HG03135 (cell line): ENCODE measurements at regions not wholly inside any gene's neighbourhood (a gene's known extent, or its start where the extent isn't known, plus 50 kb on each side); places are given as distances from the start of the nearest gene placed in this dataset.
"Not testable (repeated sequence)": the region's sequence is repeated elsewhere in the genome, so short reads cannot be mapped to it uniquely, and the experiment has no call there.

Experiments used
- ATAC-seq: cut with Tn5 transposase; IDR thresholded peaks from one replicate; pipeline ENCODE4 v1.9.1; 2021; ENCODE audit warnings: mild to moderate bottlenecking, moderate library complexity; ENCODE audit not compliant: unreplicated experiment

GRCh38 chr1:87973896-87974295 is 645.2 kb downstream of the LMO4 start:
- ATAC-seq, result no peak

DNA sequence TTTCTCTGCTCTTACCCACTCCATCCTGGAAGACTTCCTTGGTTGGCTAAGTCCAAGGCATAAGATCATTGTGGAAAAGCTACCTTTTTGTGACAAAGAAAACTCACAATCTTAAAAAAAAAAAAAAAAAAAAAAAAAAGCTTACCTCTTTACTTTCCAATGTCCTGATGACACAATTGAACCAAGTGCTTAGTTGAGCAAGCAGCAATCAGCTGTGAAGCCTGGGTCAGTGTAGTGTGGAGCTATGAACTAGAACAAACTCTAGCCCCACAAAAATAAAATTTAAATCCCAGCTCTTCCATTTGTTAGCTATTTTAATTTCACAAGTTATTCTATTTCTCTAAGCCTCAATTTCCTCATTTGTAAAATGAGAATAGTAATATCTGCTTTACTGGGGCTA is 647.6 kb downstream of the LMO4 start:
- no peak for ATAC-seq

GRCh38 chr1:87977145-87977544 is 648.5 kb downstream of the LMO4 start:
- no peak for ATAC-seq

DNA sequence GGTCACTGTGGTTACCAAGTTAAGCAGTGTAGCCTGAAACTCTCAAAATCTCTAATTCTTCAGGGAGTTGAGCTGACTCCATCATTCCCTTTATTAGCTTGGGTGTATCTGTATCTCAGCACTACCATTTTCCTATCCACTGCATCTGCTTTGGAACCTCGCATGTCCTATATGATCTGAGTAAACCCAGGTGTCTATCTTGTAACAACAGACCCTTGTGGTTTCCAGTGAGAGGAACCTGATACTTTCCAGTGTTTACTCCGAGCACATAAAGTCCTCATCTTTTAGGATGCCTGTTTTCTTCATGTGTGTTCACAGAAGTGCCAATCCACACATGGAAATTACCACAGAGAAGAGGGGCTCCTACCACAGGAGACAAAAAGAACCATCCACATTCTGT is 650.4 kb downstream of the LMO4 start:
- ATAC-seq, result no peak

- ATAC-seq, result no peak
Measured at GRCh38 chr1:87980494-87980893, 651.8 kb downstream of the LMO4 start.

DNA sequence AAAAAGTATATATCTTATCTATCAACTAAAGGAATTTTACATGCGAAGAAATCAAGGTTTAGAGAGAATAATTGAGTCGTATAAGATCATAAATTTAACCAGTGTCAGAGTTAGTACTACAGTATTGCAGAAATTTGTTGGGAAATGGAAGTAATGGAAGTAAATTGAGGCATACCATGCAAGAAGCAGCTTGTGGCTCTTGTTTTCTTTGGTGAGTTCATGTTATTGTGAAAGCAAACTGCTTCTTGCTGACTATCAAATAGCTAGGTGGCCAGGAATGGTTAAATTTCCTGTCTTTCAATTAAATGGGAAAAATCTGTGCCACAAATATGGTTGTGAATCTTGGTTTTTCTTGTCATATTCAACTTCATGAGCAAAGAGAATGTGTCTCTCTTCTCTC is 652.7 kb downstream of the LMO4 start:
- no peak for ATAC-seq

- no peak for ATAC-seq
Measured at GRCh38 chr1:87981810-87982209, 653.1 kb downstream of the LMO4 start.

DNA sequence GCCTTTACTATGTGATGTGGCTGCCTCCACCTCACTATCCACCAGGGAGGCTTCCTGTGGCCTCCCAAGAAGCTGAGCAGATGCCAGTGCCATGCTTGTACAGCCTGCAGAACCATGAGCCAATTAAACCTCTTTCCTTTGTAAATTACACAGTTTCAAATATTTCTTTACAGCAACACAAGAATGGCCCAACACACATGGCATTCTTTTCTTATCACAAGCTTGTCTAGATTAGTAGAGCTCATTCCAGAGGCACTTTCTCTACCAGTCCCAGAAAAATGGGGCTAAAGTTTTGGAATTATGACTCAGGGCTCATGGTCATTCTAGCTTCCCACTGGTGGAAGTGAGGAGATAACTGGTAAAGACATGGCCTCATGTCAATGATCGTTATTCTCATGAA is 655.2 kb downstream of the LMO4 start:
- ATAC-seq, result no peak

DNA sequence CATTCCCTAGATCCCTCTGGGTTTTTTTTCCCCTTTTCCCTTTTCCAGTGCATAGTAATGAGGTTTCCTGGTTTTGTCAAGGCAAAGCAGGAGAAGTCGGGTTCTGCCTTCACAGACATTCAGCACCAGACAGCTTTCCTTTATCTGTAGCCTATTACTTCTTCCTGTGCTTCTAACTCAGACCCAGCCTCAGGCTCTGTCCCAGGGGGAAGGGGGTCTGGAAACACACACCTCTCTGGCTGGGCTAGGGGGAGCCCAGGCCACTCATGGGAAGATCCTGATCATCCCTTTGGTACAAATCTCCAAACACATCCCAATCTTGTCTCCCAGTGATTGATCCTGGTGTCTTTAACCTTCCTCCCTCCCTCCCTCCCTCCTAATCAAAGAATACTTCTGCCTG is 656.4 kb downstream of the LMO4 start:
- no peak for ATAC-seq

GRCh38 chr1:87986130-87986866 is 657.6 kb downstream of the LMO4 start:
- no peak for ATAC-seq

GRCh38 chr1:87989346-87989745 is 660.7 kb downstream of the LMO4 start:
- ATAC-seq, result no peak

- not testable (repeated sequence) for ATAC-seq
Measured at GRCh38 chr1:87992536-87992935, 663.9 kb downstream of the LMO4 start.

DNA sequence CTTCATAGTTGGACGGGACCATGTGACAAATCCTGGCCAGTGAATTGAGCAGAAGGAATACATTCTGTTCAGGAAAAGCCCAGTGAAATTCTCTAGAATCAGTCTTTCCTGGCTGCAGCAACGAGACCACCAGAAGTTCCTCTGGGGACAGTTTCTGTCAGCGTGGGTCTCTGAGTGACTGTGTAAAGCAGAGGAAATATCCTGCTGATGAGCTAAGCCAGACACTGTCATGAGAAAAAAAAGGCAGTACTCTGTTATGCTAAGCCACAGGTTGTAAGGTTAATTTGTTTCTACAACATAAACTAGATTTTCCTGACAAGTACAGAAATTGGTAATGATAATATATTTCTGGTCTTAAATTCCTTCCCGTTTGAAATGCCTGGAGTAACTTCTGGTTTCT is 664.4 kb downstream of the LMO4 start:
- no peak for ATAC-seq

DNA sequence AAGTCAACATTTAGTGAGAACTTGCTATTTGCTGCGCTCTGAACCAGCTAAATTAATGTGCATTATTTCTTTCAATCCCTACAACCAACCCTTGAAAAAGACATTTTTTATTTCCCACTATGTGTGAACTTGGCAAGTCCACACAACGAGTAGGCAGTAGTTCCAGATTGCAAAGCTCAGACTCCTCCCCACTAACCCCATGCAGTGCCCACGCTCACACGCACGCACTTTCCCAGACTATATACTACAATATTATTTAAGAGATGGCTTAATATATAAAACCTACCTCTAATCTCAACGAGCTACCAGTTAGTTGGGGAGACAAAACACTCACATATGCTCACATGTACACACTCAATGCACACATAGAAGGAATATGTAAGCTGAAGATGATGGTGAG is 671.2 kb downstream of the LMO4 start:
- ATAC-seq, result no peak

DNA sequence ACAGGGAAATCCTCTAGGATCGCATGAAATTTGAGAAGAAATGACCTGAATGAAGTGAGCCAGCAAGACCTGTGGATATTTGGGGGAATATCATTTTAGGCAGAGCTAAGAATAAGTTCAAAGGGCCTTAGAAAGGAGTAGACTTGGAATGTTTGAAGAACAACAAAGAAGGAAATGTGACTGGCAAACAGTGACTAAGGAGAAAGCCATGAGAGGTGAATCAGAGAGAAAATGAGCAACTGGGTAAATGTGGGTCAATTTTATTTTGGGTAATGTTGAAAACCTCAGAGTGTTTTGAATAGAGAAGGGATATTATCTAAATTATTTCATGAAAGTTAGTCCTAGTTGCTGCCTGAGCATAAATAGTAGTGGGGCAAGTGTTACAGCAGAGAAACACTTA is 672.8 kb downstream of the LMO4 start:
- no peak for ATAC-seq

DNA sequence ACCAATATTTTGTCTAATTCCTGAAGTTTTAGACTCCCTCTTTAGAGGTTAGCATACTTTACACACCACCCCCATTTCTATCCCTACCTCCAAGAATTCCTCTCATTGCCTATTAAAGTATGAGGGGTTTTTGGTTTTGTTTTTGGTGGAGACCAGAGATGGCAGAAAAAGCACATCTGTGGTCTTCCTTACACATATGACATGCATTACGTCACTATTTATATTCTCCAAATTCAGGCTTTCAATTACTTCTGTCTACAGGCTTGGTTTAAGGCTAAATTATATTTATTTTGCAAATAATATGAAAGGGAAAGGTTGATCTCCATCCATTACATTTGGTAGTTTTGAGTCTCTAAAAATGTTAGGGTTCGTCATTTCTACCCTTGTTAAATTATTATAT is 674.6 kb downstream of the LMO4 start:
- no peak for ATAC-seq

- no peak for ATAC-seq
Measured at GRCh38 chr1:88009916-88010315, 674.2 kb upstream of the PKN2 start.

DNA sequence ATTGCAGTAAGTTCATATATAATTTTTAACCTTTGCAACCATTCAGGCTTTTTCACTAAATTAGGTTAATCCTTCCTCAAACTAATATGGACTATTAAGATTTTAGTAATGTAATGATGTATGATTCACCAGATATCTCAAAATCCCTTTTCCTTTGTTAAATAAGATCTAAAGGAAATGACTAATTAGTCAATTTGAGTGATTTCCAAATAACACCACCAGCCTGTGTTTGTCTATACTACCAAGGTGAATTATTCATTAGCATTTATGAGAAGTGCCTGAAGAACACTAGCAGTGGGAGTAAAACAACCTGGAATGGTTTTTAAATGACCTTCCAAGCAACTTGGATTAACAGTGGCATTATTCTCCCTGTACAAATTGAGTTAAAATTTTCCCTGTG is 670.6 kb upstream of the PKN2 start:
- ATAC-seq, result no peak

- ATAC-seq, result no peak
Measured at GRCh38 chr1:88014131-88014530, 669.9 kb upstream of the PKN2 start.

DNA sequence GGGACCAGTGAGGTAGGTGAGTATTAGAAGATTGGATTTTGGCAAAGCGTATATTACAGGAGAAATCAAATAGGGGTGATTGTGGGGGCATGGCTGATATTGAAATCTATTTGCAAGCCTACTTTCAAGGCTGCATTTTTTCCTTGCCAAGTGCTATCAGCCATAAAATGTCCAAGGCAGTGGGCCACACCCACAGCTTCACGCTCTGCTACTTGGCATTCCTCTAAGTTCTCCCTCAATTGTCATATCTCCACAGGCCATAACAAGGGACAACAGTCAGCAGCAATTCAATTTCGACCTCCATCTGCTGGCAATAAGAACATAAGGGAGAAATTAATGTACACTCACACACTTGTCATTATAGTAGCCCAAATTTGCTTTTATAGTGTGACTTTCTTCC is 667.1 kb upstream of the PKN2 start:
- ATAC-seq, result no peak

- ATAC-seq, result no peak
Measured at GRCh38 chr1:88021529-88021928, 662.5 kb upstream of the PKN2 start.

GRCh38 chr1:88022516-88022915 is 661.6 kb upstream of the PKN2 start:
- no peak for ATAC-seq

DNA sequence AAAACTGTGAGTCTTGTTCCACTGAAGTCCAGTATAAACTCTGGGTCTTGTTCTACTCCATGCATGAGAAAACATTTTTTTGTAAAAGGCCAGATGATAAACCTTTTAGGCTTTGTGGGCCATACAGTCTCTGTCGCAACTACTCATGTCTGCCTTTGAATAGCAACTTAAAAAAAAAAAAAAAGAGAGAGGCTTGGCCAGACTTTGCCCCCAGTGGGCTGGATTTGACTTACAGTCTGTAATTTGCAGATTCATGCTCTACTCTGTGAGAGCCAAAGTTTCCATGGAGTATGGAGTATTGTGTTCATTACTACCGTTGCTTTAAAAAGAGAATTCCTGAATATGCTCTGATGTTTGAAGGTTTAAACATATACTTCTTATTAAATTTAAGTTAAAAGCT is 654.9 kb upstream of the PKN2 start:
- ATAC-seq, result no peak
